ENCODE measurements at regions not wholly inside any gene's neighbourhood (a gene's known extent, or its start where the extent isn't known, plus 50 kb on each side); places are given as distances from the start of the nearest gene placed in this dataset.

- TF ChIP-seq, protein P1, sequence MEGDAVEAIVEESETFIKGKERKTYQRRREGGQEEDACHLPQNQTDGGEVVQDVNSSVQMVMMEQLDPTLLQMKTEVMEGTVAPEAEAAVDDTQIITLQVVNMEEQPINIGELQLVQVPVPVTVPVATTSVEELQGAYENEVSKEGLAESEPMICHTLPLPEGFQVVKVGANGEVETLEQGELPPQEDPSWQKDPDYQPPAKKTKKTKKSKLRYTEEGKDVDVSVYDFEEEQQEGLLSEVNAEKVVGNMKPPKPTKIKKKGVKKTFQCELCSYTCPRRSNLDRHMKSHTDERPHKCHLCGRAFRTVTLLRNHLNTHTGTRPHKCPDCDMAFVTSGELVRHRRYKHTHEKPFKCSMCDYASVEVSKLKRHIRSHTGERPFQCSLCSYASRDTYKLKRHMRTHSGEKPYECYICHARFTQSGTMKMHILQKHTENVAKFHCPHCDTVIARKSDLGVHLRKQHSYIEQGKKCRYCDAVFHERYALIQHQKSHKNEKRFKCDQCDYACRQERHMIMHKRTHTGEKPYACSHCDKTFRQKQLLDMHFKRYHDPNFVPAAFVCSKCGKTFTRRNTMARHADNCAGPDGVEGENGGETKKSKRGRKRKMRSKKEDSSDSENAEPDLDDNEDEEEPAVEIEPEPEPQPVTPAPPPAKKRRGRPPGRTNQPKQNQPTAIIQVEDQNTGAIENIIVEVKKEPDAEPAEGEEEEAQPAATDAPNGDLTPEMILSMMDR (conservative IDR thresholded peaks at IDR 0.05): no peak
- no peak for TF ChIP-seq EZH2 (IDR thresholded peaks at IDR 0.05; ENCODE audit: low read depth)
Measured at GRCh38 chr12:71281425-71281824, 123.6 kb upstream of the TSPAN8 start.

Data from PC-9 (cell line).